ENCODE measurements at regions not wholly inside any gene's neighbourhood (a gene's known extent, or its start where the extent isn't known, plus 50 kb on each side); places are given as distances from the start of the nearest gene placed in this dataset.

DNA sequence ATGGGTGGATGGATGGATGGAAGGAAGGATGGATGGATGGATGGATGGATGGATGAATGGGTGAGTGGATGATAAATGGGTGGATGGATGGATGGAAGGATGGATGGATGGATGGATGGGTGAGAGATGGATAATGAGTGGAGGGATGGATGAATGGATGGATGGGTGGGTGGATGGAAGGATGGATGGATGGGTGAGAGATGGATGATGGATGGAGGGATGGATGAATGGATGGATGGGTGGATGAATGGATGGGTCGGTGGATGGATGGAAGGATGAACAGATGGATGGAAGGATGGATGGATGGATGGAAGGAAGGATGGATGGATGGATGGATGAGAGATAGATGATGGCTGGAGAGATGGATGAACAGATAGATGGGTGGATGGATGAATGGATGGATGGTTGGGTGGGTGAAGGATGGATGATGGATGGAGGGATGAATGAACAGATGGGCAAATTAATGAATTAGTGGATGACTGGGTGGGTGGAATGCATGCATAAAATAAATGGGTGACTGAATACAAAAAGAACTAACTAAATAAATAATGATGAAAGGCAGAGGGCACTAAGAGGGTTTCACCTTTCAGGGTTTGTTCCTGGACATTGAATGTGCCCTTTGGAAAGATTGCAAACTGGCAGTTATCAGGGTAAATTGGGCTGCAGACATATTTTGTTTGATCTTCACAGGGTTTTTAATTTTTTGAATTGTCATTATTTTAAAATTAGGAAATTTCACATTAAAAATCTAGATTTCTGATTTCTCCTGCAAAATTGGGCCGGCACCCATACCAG is 50.9 kb upstream of the PTPN1 start:
- no peak for DNase-seq
- in situ Hi-C loops (cut with HindIII; ENCODE audit: low pct_ligation_motif_present, low sequenced_read_pairs): no loop called here
- TF ChIP-seq, protein P1, sequence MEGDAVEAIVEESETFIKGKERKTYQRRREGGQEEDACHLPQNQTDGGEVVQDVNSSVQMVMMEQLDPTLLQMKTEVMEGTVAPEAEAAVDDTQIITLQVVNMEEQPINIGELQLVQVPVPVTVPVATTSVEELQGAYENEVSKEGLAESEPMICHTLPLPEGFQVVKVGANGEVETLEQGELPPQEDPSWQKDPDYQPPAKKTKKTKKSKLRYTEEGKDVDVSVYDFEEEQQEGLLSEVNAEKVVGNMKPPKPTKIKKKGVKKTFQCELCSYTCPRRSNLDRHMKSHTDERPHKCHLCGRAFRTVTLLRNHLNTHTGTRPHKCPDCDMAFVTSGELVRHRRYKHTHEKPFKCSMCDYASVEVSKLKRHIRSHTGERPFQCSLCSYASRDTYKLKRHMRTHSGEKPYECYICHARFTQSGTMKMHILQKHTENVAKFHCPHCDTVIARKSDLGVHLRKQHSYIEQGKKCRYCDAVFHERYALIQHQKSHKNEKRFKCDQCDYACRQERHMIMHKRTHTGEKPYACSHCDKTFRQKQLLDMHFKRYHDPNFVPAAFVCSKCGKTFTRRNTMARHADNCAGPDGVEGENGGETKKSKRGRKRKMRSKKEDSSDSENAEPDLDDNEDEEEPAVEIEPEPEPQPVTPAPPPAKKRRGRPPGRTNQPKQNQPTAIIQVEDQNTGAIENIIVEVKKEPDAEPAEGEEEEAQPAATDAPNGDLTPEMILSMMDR (IDR thresholded peaks at IDR 0.05; ENCODE audit: low read depth, low read length, missing control alignments): no peak
- H3K27me3 ChIP-seq (replicated peaks): no peaks in the 10 kb centered on the region
- no peaks in the 10 kb centered on the region for H3K36me3 ChIP-seq (replicated peaks)
- no peak overlapping the region for H3K27ac ChIP-seq
- no peak overlapping the region for H3K4me3 ChIP-seq (ENCODE audit: low read depth, low read length)

GRCh38 chr20:50460115-50460607 is 50.0 kb upstream of the PTPN1 start:
- Histone ChIP-seq H3K27me3 (replicated peaks) (no peaks in the 10 kb centered on the region), H3K36me3 (replicated peaks) (no peaks in the 10 kb centered on the region), H3K27ac (no peak overlapping the region), H3K4me3 (ENCODE audit: low read depth, low read length) (no peak overlapping the region)
- in situ Hi-C loops (cut with HindIII; ENCODE audit: low pct_ligation_motif_present, low sequenced_read_pairs): no loop called here
- DNase-seq: no peak
- TF ChIP-seq, protein P1 (IDR thresholded peaks at IDR 0.05; ENCODE audit: low read depth, low read length, missing control alignments): no peak
